ENCODE measurements at regions not wholly inside any gene's neighbourhood (a gene's known extent, or its start where the extent isn't known, plus 50 kb on each side); places are given as distances from the start of the nearest gene placed in this dataset.

- Mint-ChIP-seq H3K4me1 (no peaks in the 10 kb centered on the region), H3K27me3 (peaks cover 0 to 5% (median 0%) of the 10 kb centered on the region in 5 donors), H3K4me3 (no peak overlapping the region), H3K27ac (no peak overlapping the region), H3K36me3 (no peaks in the 10 kb centered on the region), H3K9me3 (peaks cover 0 to 6% (median 0%) of the 10 kb centered on the region in 11 donors)
- Histone ChIP-seq H3K27ac (ENCODE audit: low read depth, low read length) (no peak overlapping the region), H3K36me3 (ENCODE audit: control insufficient read depth in 2 of 3, insufficient read depth in 3 of 3, low read length in 3 of 3) (no peaks in the 10 kb centered on the region), H3K27me3 (ENCODE audit: control insufficient read depth in 2 of 2, insufficient read depth in 2 of 2, low read length in 2 of 2) (no peaks in the 10 kb centered on the region), H3K4me1 (ENCODE audit: control insufficient read depth in 2 of 2, insufficient read depth in 2 of 2, low read length in 2 of 2) (no peaks in the 10 kb centered on the region), H3K9me3 (ENCODE audit: control insufficient read depth in 2 of 3, low read length in 3 of 3) (no peaks in the 10 kb centered on the region), H3K4me3 (ENCODE audit: low read length) (no peak overlapping the region)
- intact Hi-C loops (cut with micrococcal nuclease) = no loop called here
- no peak for ATAC-seq
- ChIA-PET POLR2A (no interaction called here), CTCF (no interaction called here)
- no peak for DNase-seq
These were observed 598.6 kb downstream of the SLC4A3 start for GRCh38 chr2:220226076-220226475.

GRCh38 chr2:220226546-220226945, 599.1 kb downstream of the SLC4A3 start:
- Mint-ChIP-seq H3K27ac (no peak overlapping the region), H3K4me1 (no peaks in the 10 kb centered on the region), H3K36me3 (no peaks in the 10 kb centered on the region), H3K4me3 (no peak overlapping the region), H3K27me3 (peaks cover 0 to 5% (median 0%) of the 10 kb centered on the region in 5 donors), H3K9me3 (peaks cover 0 to 6% (median 0%) of the 10 kb centered on the region in 11 donors)
- ChIA-PET CTCF (no interaction called here), POLR2A (no interaction called here)
- ATAC-seq = no peak
- Histone ChIP-seq H3K4me3 (ENCODE audit: low read length) (no peak overlapping the region), H3K36me3 (ENCODE audit: control insufficient read depth in 2 of 3, insufficient read depth in 3 of 3, low read length in 3 of 3) (no peaks in the 10 kb centered on the region), H3K4me1 (ENCODE audit: control insufficient read depth in 2 of 2, insufficient read depth in 2 of 2, low read length in 2 of 2) (no peaks in the 10 kb centered on the region), H3K9me3 (ENCODE audit: control insufficient read depth in 2 of 3, low read length in 3 of 3) (no peaks in the 10 kb centered on the region), H3K27me3 (ENCODE audit: control insufficient read depth in 2 of 2, insufficient read depth in 2 of 2, low read length in 2 of 2) (no peaks in the 10 kb centered on the region), H3K27ac (ENCODE audit: low read depth, low read length) (no peak overlapping the region)
- intact Hi-C loops (cut with micrococcal nuclease) = no loop called here
- no peak for DNase-seq

- Mint-ChIP-seq H3K36me3 (no peaks in the 10 kb centered on the region), H3K27me3 (peaks cover 0 to 5% (median 0%) of the 10 kb centered on the region in 5 donors), H3K4me1 (no peaks in the 10 kb centered on the region), H3K27ac (no peak overlapping the region), H3K9me3 (peaks cover 0 to 6% (median 0%) of the 10 kb centered on the region in 11 donors), H3K4me3 (no peak overlapping the region)
- Histone ChIP-seq H3K27me3 (ENCODE audit: control insufficient read depth in 2 of 2, insufficient read depth in 2 of 2, low read length in 2 of 2) (no peaks in the 10 kb centered on the region), H3K9me3 (ENCODE audit: control insufficient read depth in 2 of 3, low read length in 3 of 3) (no peaks in the 10 kb centered on the region), H3K27ac (ENCODE audit: low read depth, low read length) (no peak overlapping the region), H3K36me3 (ENCODE audit: control insufficient read depth in 2 of 3, insufficient read depth in 3 of 3, low read length in 3 of 3) (no peaks in the 10 kb centered on the region), H3K4me3 (ENCODE audit: low read length) (no peak overlapping the region), H3K4me1 (ENCODE audit: control insufficient read depth in 2 of 2, insufficient read depth in 2 of 2, low read length in 2 of 2) (no peaks in the 10 kb centered on the region)
- no peak for ATAC-seq
- DNase-seq = no peak
- ChIA-PET POLR2A (no interaction called here), CTCF (no interaction called here)
- intact Hi-C loops (cut with micrococcal nuclease) = no loop called here
These were observed 600.0 kb downstream of the SLC4A3 start for GRCh38 chr2:220227266-220227920.

GRCh38 chr2:220228310-220229006, 601.0 kb downstream of the SLC4A3 start:
- Histone ChIP-seq H3K4me1 (ENCODE audit: control insufficient read depth in 2 of 2, insufficient read depth in 2 of 2, low read length in 2 of 2) (no peaks in the 10 kb centered on the region), H3K27me3 (ENCODE audit: control insufficient read depth in 2 of 2, insufficient read depth in 2 of 2, low read length in 2 of 2) (no peaks in the 10 kb centered on the region), H3K9me3 (ENCODE audit: control insufficient read depth in 2 of 3, low read length in 3 of 3) (no peaks in the 10 kb centered on the region), H3K36me3 (ENCODE audit: control insufficient read depth in 2 of 3, insufficient read depth in 3 of 3, low read length in 3 of 3) (no peaks in the 10 kb centered on the region), H3K4me3 (ENCODE audit: low read length) (no peak overlapping the region), H3K27ac (ENCODE audit: low read depth, low read length) (no peak overlapping the region)
- Mint-ChIP-seq H3K4me1 (no peaks in the 10 kb centered on the region), H3K9me3 (peaks cover 0 to 6% (median 0%) of the 10 kb centered on the region in 11 donors), H3K27me3 (peaks cover 0 to 5% (median 0%) of the 10 kb centered on the region in 5 donors), H3K36me3 (no peaks in the 10 kb centered on the region), H3K27ac (no peak overlapping the region), H3K4me3 (no peak overlapping the region)
- ATAC-seq (no peak), DNase-seq (no peak)
- ChIA-PET POLR2A (no interaction called here), CTCF (no interaction called here)
- intact Hi-C loops (cut with micrococcal nuclease) = no loop called here

GRCh38 chr2:220240641-220241040, 613.2 kb downstream of the SLC4A3 start:
- ChIA-PET CTCF (no interaction called here), POLR2A (no interaction called here)
- Mint-ChIP-seq H3K4me1 (no peaks in the 10 kb centered on the region), H3K36me3 (no peaks in the 10 kb centered on the region), H3K27me3 (peaks cover 0 to 5% (median 0%) of the 10 kb centered on the region in 5 donors), H3K27ac (no peak overlapping the region), H3K4me3 (no peak overlapping the region), H3K9me3 (peaks cover 0 to 7% (median 0%) of the 10 kb centered on the region in 11 donors)
- DNase-seq = no peak
- no peaks in the 10 kb centered on the region for H3K4me1 ChIP-seq (ENCODE audit: control insufficient read depth in 2 of 2, insufficient read depth in 2 of 2, low read length in 2 of 2)
- ATAC-seq = no peak
- H3K27me3 ChIP-seq (ENCODE audit: control insufficient read depth in 2 of 2, insufficient read depth in 2 of 2, low read length in 2 of 2) = no peaks in the 10 kb centered on the region
- H3K27ac ChIP-seq (ENCODE audit: low read depth, low read length) = no peak overlapping the region
- no peaks in the 10 kb centered on the region for H3K36me3 ChIP-seq (ENCODE audit: control insufficient read depth in 2 of 3, insufficient read depth in 3 of 3, low read length in 3 of 3)
- no peak overlapping the region for H3K4me3 ChIP-seq (ENCODE audit: low read length)
- intact Hi-C loops (cut with micrococcal nuclease) = no loop called here
- H3K9me3 ChIP-seq (ENCODE audit: control insufficient read depth in 2 of 3, low read length in 3 of 3) = no peaks in the 10 kb centered on the region

- H3K27me3 Mint-ChIP-seq = peaks cover 0 to 5% (median 0%) of the 10 kb centered on the region in 5 donors
- H3K4me1 Mint-ChIP-seq = no peaks in the 10 kb centered on the region
- Histone ChIP-seq H3K4me1 (ENCODE audit: control insufficient read depth in 2 of 2, insufficient read depth in 2 of 2, low read length in 2 of 2) (no peaks in the 10 kb centered on the region), H3K27me3 (ENCODE audit: control insufficient read depth in 2 of 2, insufficient read depth in 2 of 2, low read length in 2 of 2) (no peaks in the 10 kb centered on the region), H3K4me3 (ENCODE audit: low read length) (no peak overlapping the region), H3K36me3 (ENCODE audit: control insufficient read depth in 2 of 3, insufficient read depth in 3 of 3, low read length in 3 of 3) (no peaks in the 10 kb centered on the region), H3K9me3 (ENCODE audit: control insufficient read depth in 2 of 3, low read length in 3 of 3) (no peaks in the 10 kb centered on the region), H3K27ac (ENCODE audit: low read depth, low read length) (no peak overlapping the region)
- H3K9me3 Mint-ChIP-seq = peaks cover 0 to 7% (median 0%) of the 10 kb centered on the region in 11 donors
- H3K27ac Mint-ChIP-seq = no peak overlapping the region
- H3K36me3 Mint-ChIP-seq = no peaks in the 10 kb centered on the region
- intact Hi-C loops (cut with micrococcal nuclease) = no loop called here
- ChIA-PET POLR2A (no interaction called here), CTCF (no interaction called here)
- H3K4me3 Mint-ChIP-seq = no peak overlapping the region
- ATAC-seq = no peak
- DNase-seq = no peak
These were observed 614.0 kb downstream of the SLC4A3 start for GRCh38 chr2:220241423-220241822.

GRCh38 chr2:220243571-220243970, 616.1 kb downstream of the SLC4A3 start:
- ATAC-seq = no peak
- no peaks in the 10 kb centered on the region for H3K9me3 ChIP-seq (ENCODE audit: control insufficient read depth in 2 of 3, low read length in 3 of 3)
- DNase-seq = no peak
- Mint-ChIP-seq H3K4me3 (no peak overlapping the region), H3K4me1 (no peaks in the 10 kb centered on the region), H3K36me3 (no peaks in the 10 kb centered on the region), H3K27me3 (peaks cover 0 to 8% (median 2%) of the 10 kb centered on the region in 5 donors), H3K9me3 (peaks cover 0 to 8% (median 0%) of the 10 kb centered on the region in 11 donors), H3K27ac (no peak overlapping the region)
- H3K36me3 ChIP-seq (ENCODE audit: control insufficient read depth in 2 of 3, insufficient read depth in 3 of 3, low read length in 3 of 3) = no peaks in the 10 kb centered on the region
- intact Hi-C loops (cut with micrococcal nuclease) = no loop called here
- POLR2A ChIA-PET = no interaction called here
- H3K27me3 ChIP-seq (ENCODE audit: control insufficient read depth in 2 of 2, insufficient read depth in 2 of 2, low read length in 2 of 2) = no peaks in the 10 kb centered on the region
- H3K27ac ChIP-seq (ENCODE audit: low read depth, low read length) = no peak overlapping the region
- CTCF ChIA-PET = no interaction called here
- no peak overlapping the region for H3K4me3 ChIP-seq (ENCODE audit: low read length)
- H3K4me1 ChIP-seq (ENCODE audit: control insufficient read depth in 2 of 2, insufficient read depth in 2 of 2, low read length in 2 of 2) = no peaks in the 10 kb centered on the region
